ENCODE measurements at regions not wholly inside any gene's neighbourhood (a gene's known extent, or its start where the extent isn't known, plus 50 kb on each side); places are given as distances from the start of the nearest gene placed in this dataset.

DNA sequence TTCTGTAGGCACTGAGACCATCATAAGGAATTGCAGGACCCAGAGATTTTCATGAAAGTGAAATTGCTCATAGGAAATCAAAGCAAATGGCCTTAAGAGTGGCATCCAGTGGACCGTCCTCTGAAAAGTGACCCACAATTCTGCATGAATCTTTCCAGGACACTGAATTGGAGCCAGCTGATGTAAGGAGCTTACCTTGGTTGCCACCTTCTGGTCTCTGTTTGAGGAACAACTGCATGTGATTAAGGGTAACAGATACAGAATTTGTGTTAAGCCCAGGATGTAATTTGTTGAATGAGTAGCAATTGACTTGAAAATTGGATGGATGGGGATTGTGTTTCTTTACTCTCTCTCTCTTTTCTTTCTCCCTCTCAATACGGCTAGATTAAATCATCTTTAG, 49.9 kb upstream of the GAS1 start:
- Mint-ChIP-seq H3K4me1 (peaks cover 23% of the 10 kb centered on the region), H3K9me3 (peaks cover 3% of the 10 kb centered on the region), H3K4me3 (no peak overlapping the region), H3K36me3 (ENCODE audit: low read depth) (no peaks in the 10 kb centered on the region), H3K27me3 (ENCODE audit: low read depth) (no peaks in the 10 kb centered on the region), H3K27ac (peak overlapping the region in 1 of 3 experiments; percentile 33)
- TF ChIP-seq, protein P1, sequence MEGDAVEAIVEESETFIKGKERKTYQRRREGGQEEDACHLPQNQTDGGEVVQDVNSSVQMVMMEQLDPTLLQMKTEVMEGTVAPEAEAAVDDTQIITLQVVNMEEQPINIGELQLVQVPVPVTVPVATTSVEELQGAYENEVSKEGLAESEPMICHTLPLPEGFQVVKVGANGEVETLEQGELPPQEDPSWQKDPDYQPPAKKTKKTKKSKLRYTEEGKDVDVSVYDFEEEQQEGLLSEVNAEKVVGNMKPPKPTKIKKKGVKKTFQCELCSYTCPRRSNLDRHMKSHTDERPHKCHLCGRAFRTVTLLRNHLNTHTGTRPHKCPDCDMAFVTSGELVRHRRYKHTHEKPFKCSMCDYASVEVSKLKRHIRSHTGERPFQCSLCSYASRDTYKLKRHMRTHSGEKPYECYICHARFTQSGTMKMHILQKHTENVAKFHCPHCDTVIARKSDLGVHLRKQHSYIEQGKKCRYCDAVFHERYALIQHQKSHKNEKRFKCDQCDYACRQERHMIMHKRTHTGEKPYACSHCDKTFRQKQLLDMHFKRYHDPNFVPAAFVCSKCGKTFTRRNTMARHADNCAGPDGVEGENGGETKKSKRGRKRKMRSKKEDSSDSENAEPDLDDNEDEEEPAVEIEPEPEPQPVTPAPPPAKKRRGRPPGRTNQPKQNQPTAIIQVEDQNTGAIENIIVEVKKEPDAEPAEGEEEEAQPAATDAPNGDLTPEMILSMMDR (IDR thresholded peaks at IDR 0.05; ENCODE audit: unreplicated experiment in 3 of 3) = peak; percentile 29 to 45 (median 31)

DNA sequence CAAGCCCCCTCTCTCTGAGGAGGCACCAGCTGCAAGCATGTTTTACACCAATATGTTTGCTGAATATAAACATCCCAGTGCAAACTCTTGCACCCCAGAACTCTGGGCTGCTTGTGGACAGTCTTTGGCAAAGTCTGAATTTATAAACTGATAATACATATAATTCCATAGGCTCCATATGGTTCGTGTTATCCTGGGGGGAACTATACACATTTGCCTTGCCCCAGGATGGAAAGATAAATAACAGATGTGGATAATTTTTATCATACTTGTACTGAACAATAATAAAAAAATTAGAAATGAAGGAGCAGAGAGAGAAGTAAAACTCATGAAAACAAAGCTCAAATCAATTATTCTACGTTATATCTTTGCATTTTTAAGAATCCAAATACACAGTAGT, 50.6 kb upstream of the GAS1 start:
- peaks cover 8% of the 10 kb centered on the region for H3K36me3 Mint-ChIP-seq (ENCODE audit: low read depth)
- no peak overlapping the region for H3K27ac Mint-ChIP-seq
- peaks cover 8% of the 10 kb centered on the region for H3K9me3 Mint-ChIP-seq
- peaks cover 17% of the 10 kb centered on the region for H3K4me1 Mint-ChIP-seq
- H3K4me3 Mint-ChIP-seq = no peak overlapping the region
- no peaks in the 10 kb centered on the region for H3K27me3 Mint-ChIP-seq (ENCODE audit: low read depth)
- TF ChIP-seq, protein P1 (IDR thresholded peaks at IDR 0.05; ENCODE audit: unreplicated experiment in 3 of 3) = no peak

DNA sequence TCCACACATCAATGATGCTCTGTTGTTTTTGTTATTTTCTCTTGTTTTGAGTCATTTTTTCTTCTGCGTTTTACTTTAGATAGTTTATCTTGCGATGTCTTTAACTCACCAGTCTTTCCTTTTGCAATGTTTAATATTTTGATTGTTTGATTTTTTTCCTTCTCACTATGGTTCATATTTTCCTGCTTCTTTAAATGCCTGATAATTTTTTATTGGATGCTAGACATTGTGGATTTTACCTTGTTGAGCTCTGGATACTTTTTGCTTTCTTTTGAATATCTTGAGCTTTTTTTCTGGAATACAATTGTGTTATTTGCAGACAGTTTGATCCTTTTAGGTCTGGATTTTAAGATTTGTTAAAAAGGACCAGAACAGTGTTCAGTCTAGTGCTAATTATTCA, 55.2 kb upstream of the GAS1 start:
- TF ChIP-seq, protein P1 (IDR thresholded peaks at IDR 0.05; ENCODE audit: unreplicated experiment in 3 of 3) = no peak
- peaks cover 21% of the 10 kb centered on the region for H3K9me3 Mint-ChIP-seq
- no peak overlapping the region for H3K4me3 Mint-ChIP-seq
- no peaks in the 10 kb centered on the region for H3K27me3 Mint-ChIP-seq (ENCODE audit: low read depth)
- H3K36me3 Mint-ChIP-seq (ENCODE audit: low read depth) = peaks cover 17% of the 10 kb centered on the region
- H3K27ac Mint-ChIP-seq = no peak overlapping the region
- H3K4me1 Mint-ChIP-seq = peaks cover 9% of the 10 kb centered on the region

DNA sequence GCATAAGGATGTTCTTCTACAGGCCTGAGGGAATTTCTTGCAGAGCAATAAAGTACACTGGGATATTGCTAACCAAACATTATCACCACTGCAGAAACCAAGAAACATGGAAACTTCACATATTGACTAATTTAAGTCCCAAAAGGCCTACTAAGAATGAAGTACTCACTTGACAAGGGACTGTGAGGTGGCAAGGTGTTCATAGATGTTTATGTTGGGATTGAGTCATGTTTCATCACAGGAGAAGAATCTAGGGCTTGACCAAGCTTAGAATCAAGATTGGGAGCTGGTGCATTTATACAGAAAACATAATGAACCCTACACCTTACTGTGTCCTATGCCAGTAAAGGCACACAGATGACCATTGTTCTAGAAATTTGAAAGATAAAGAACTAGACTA, 56.7 kb upstream of the GAS1 start:
- H3K27me3 Mint-ChIP-seq (ENCODE audit: low read depth) = no peaks in the 10 kb centered on the region
- peaks cover 24% of the 10 kb centered on the region for H3K4me1 Mint-ChIP-seq
- H3K9me3 Mint-ChIP-seq = peaks cover 21% of the 10 kb centered on the region
- TF ChIP-seq, protein P1 (IDR thresholded peaks at IDR 0.05; ENCODE audit: unreplicated experiment in 3 of 3) = no peak
- H3K36me3 Mint-ChIP-seq (ENCODE audit: low read depth) = peaks cover 17% of the 10 kb centered on the region
- H3K4me3 Mint-ChIP-seq = no peak overlapping the region
- H3K27ac Mint-ChIP-seq = no peak overlapping the region

DNA sequence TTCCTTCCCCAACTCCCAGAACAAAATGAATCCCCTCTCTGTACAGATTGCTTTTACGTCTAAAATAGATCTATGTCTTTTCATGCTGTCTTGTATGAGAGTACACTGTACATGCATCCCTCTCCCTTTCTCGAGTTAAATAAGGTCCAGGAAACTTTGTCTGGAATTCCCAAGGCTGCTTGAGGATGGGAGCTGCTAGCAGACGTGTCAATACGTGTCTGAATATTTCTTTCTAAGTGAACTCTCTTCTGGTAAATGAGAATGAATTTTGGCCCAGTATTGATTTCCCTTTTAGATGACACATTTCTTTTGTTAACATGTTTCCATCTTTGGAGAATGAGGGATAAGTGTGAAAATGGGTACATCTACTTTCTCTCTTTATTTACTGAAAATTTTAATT, 59.6 kb upstream of the GAS1 start:
- Mint-ChIP-seq H3K4me1 (peaks cover 35% of the 10 kb centered on the region), H3K9me3 (peaks cover 18% of the 10 kb centered on the region), H3K36me3 (ENCODE audit: low read depth) (peaks cover 17% of the 10 kb centered on the region), H3K27me3 (ENCODE audit: low read depth) (no peaks in the 10 kb centered on the region), H3K27ac (peak overlapping the region in 1 of 3 experiments; percentile 92), H3K4me3 (no peak overlapping the region)
- TF ChIP-seq, protein P1 (IDR thresholded peaks at IDR 0.05; ENCODE audit: unreplicated experiment in 3 of 3) = no peak

DNA sequence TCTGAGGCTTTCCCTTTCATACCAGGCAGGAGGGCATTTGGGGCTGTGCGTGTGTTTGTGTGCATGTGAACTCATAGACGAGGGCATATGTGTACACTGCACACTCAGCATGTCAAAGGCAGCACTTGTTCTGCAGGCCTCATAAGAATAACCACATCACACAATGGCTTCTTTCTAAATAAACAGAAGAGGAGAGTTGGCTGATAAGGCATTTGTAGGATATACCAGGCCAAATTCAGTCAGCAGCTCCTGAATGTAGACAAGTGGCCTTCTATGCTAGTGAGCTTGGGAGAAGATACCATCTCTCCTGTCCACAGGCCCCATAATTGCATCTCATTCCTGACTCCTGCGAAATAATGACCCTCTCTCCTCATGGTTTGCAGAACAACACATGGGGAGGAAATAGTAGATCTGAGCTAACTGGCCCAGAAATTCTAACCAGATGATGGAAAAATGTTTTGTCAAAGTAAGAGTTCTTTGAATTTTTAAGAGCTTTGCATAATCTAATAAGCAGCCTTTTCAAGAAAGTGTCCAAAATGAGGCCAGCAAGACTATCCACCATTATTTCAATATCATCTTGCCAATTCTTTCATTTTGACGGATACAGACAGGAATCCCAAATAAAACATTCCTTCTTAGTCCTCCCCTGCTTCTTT, 60.5 kb upstream of the GAS1 start:
- no peaks in the 10 kb centered on the region for H3K27me3 Mint-ChIP-seq (ENCODE audit: low read depth)
- H3K9me3 Mint-ChIP-seq = peaks cover 14% of the 10 kb centered on the region
- TF ChIP-seq, protein P1 (IDR thresholded peaks at IDR 0.05; ENCODE audit: unreplicated experiment in 3 of 3) = no peak
- H3K4me1 Mint-ChIP-seq = peaks cover 35% of the 10 kb centered on the region
- no peak overlapping the region for H3K4me3 Mint-ChIP-seq
- peaks cover 11% of the 10 kb centered on the region for H3K36me3 Mint-ChIP-seq (ENCODE audit: low read depth)
- peak overlapping the region; percentile 80 to 93 (median 92) for H3K27ac Mint-ChIP-seq
